IMR-90 (cell line): ENCODE measurements at regions not wholly inside any gene's neighbourhood (a gene's known extent, or its start where the extent isn't known, plus 50 kb on each side); places are given as distances from the start of the nearest gene placed in this dataset.

ENCODE experiments used
- ATAC-seq: fragments of 200-7000 bp; cut with Tn5 transposase; 2 replicates; pipeline ENCODE4 v1.9.1; 2020; ENCODE audit warnings: low read depth, mild to moderate bottlenecking, moderate library complexity
- BruUV-seq: library from RNA; stranded (reverse); fragments of 400-500 nt; replicated peaks from 2 replicates; lab custom pipeline; 2021; lab: Mats Ljungman, UMichigan
- CTCF ChIA-PET: fragments of 300-600 bp; formaldehyde crosslinking; extraction: SDS; loops from one replicate; lab custom pipeline; 2021; ENCODE audit warnings: antibody characterized with exemption; lab: Yijun Ruan, JAX
- POLR2A ChIA-PET: fragments of 300-600 bp; sonication (Branson Sonifier 250); formaldehyde crosslinking; loops from one replicate; lab custom pipeline; 2022; ENCODE audit warnings: antibody characterized with exemption; ENCODE audit not compliant: unreplicated experiment; lab: Charles Lee
- DNase-seq: peaks from one replicate; pipeline ENCODE4 v3.0.0; 2013
- H2AFZ ChIP-seq: replicated peaks from 2 replicates; pipeline ENCODE3; 2013; ENCODE audit warnings: low read length, mild to moderate bottlenecking; ENCODE audit not compliant: poor library complexity
- H2AK5ac ChIP-seq: 2 replicates; pipeline ENCODE4 v1.6.1; 2013; ENCODE audit warnings: low read depth, low read length, inconsistent platforms
- H2AK9ac ChIP-seq: replicated peaks from 2 replicates; pipeline ENCODE3; 2013; ENCODE audit warnings: mild to moderate bottlenecking, low read depth, low read length, moderate library complexity; ENCODE audit not compliant: poor library complexity
- H2BK120ac ChIP-seq: 2 replicates; pipeline ENCODE4 v1.6.1; 2013; ENCODE audit warnings: low read depth, low read length, inconsistent platforms
- H2BK15ac ChIP-seq: 3 replicates; pipeline ENCODE4 v1.6.1; 2013; ENCODE audit warnings: low read depth, low read length, inconsistent platforms
- H2BK20ac ChIP-seq: 2 replicates; pipeline ENCODE4 v1.6.1; 2013; ENCODE audit warnings: low read depth, mild to moderate bottlenecking, inconsistent platforms, low read length, moderate library complexity
- H2BK5ac ChIP-seq: 2 replicates; pipeline ENCODE4 v1.6.1; 2013; ENCODE audit warnings: mild to moderate bottlenecking, low read depth, low read length, inconsistent platforms; ENCODE audit not compliant: poor library complexity, severe bottlenecking
- H3K14ac ChIP-seq: replicated peaks from 2 replicates; pipeline ENCODE4 v1.6.1; 2013; ENCODE audit warnings: low read depth, low read length, inconsistent platforms
- H3K18ac ChIP-seq: 2 replicates; pipeline ENCODE4 v1.6.1; 2013; ENCODE audit warnings: low read depth, low read length, control low read depth
- H3K23ac ChIP-seq: 2 replicates; pipeline ENCODE4 v1.6.1; 2013; ENCODE audit warnings: low read depth, low read length, inconsistent platforms
- H3K27ac ChIP-seq: 2 replicates; pipeline ENCODE4 v1.5.1; 2013; ENCODE audit warnings: mild to moderate bottlenecking, control low read depth, low read length; ENCODE audit not compliant: insufficient read depth
- H3K27me3 ChIP-seq: 2 replicates; pipeline ENCODE4 v1.6.1; 2013; ENCODE audit warnings: low read length; ENCODE audit not compliant: control insufficient read depth, insufficient read depth
- H3K36me3 ChIP-seq: 2 replicates; pipeline ENCODE4 v1.6.1; 2013; ENCODE audit warnings: low read length, mixed read lengths; ENCODE audit not compliant: control insufficient read depth, insufficient read depth
- H3K4ac ChIP-seq: 2 replicates; pipeline ENCODE4 v1.6.1; 2013; ENCODE audit warnings: low read depth, low read length, inconsistent platforms
- H3K4me1 ChIP-seq: 2 replicates; pipeline ENCODE4 v1.6.1; 2013; ENCODE audit warnings: low read length, mixed read lengths; ENCODE audit not compliant: control insufficient read depth, insufficient read depth
- H3K4me2 ChIP-seq: 2 replicates; pipeline ENCODE4 v1.6.1; 2013; ENCODE audit warnings: low read depth, mild to moderate bottlenecking, control low read depth, low read length, moderate library complexity
- H3K4me3 ChIP-seq: 2 replicates; pipeline ENCODE4 v1.5.1; 2013; ENCODE audit warnings: low read depth, mild to moderate bottlenecking, control low read depth, low read length, moderate library complexity; ENCODE audit not compliant: insufficient read depth
- H3K56ac ChIP-seq: 2 replicates; pipeline ENCODE4 v1.6.1; 2013; ENCODE audit warnings: low read length, inconsistent platforms; ENCODE audit not compliant: insufficient read depth; ENCODE audit errors: extremely low read depth
- H3K79me1 ChIP-seq, 2 experiments: 2 replicates each; pipeline ENCODE4 v1.6.1; 2013; ENCODE audit warnings: low read length in 2 of 2, inconsistent platforms in 1 of 2, low read depth in 1 of 2
- H3K9ac ChIP-seq: 2 replicates; pipeline ENCODE4 v1.6.1; 2013; ENCODE audit warnings: low read depth, low read length, control low read depth
- H3K9me1 ChIP-seq: 2 replicates; pipeline ENCODE4 v1.6.1; 2013; ENCODE audit warnings: low read length, inconsistent platforms; ENCODE audit not compliant: insufficient read depth
- H3K9me3 ChIP-seq: 2 replicates; pipeline ENCODE4 v1.6.1; 2013; ENCODE audit warnings: low read length; ENCODE audit not compliant: control insufficient read depth, insufficient read depth
- H4K20me1 ChIP-seq: 2 replicates; pipeline ENCODE4 v1.6.1; 2013; ENCODE audit warnings: low read length, inconsistent platforms; ENCODE audit not compliant: insufficient read depth
- H4K5ac ChIP-seq: 2 replicates; pipeline ENCODE4 v1.6.1; 2013; ENCODE audit warnings: mild to moderate bottlenecking, low read depth, low read length, control low read depth
- H4K8ac ChIP-seq, 2 experiments: 2 replicates each; pipeline ENCODE4 v1.6.1; 2013; ENCODE audit warnings: low read depth in 2 of 2, low read length in 2 of 2, control low read depth in 1 of 2, inconsistent platforms in 1 of 2
- H4K91ac ChIP-seq: 2 replicates; pipeline ENCODE4 v1.6.1; 2013; ENCODE audit warnings: low read depth, low read length, inconsistent platforms; ENCODE audit not compliant: insufficient read depth
- ELK1 ChIP-seq: fragments of 150-350 bp; IDR thresholded peaks from 2 replicates; pipeline ENCODE4 v1.6.1; 2016; ENCODE audit warnings: low read depth, mild to moderate bottlenecking, low read length, moderate library complexity, borderline replicate concordance
- MXI1 ChIP-seq: IDR thresholded peaks from 2 replicates; pipeline ENCODE4 v1.6.1; 2012; ENCODE audit warnings: low read depth, mild to moderate bottlenecking, low read length, moderate library complexity, borderline replicate concordance
- RAD21 ChIP-seq: IDR thresholded peaks from 2 replicates; pipeline ENCODE4 v1.6.1; 2012; ENCODE audit warnings: low read length, improper control_type of control experiment
- SMC3 ChIP-seq: fragments of 150-350 bp; IDR thresholded peaks from 2 replicates; pipeline ENCODE4 v1.6.1; 2016; ENCODE audit warnings: low read depth, mild to moderate bottlenecking, antibody characterized with exemption, low read length, moderate library complexity
- WGBS, 2 experiments: methylation state at CpG; one replicate each; pipeline versions ENCODE4 v1.1.5 to v1.1.7; 2013; ENCODE audit warnings: missing lambda C conversion rate in 2 of 2; ENCODE audit not compliant: insufficient read length in 1 of 2; ENCODE audit errors: extremely low coverage in 2 of 2; 5-methylcytosine and 5-hydroxymethylcytosine counted together
- dilution Hi-C: fragments of 300-500 bp; cut with HindIII; formaldehyde crosslinking; loops from one replicate; pipeline ENCODE4 v1.14.3; 2018; ENCODE audit warnings: low sequenced_read_pairs; ENCODE audit not compliant: unreplicated experiment
- in situ Hi-C: fragments of 300-500 bp; cut with MboI; formaldehyde crosslinking; loops from 3 replicates; pipeline ENCODE4 v1.14.3; 2019; ENCODE audit warnings: low sequenced_read_pairs, inconsistent platforms, mixed read lengths
- intact Hi-C: fragments of 100-400 bp; cut with micrococcal nuclease; formaldehyde crosslinking; loops from 2 replicates; pipeline ENCODE4 v1.10.0; 2022

GRCh38 chr1:194437135-194437534, 1250.7 kb upstream of the B3GALT2 start:
- H3K9me3 ChIP-seq, result no peaks in the 10 kb centered on the region
- no peak for TF ChIP-seq MXI1
- TF ChIP-seq RAD21, result no peak
- TF ChIP-seq ELK1, result no peak
- no peak for TF ChIP-seq SMC3
- H3K4ac ChIP-seq, result no peak overlapping the region
- dilution Hi-C loops (no loop called here), in situ Hi-C loops (no loop called here), intact Hi-C loops (no loop called here)
- peak overlapping the region; percentile 51 for H2AFZ ChIP-seq
- no peak overlapping the region for H3K14ac ChIP-seq
- H3K27me3 ChIP-seq, result no peaks in the 10 kb centered on the region
- H3K27ac ChIP-seq, result no peak overlapping the region
- no peak overlapping the region for H4K5ac ChIP-seq
- no peak overlapping the region for H3K23ac ChIP-seq
- no TSS peak for BruUV-seq
- H2BK120ac ChIP-seq, result no peak overlapping the region
- H4K91ac ChIP-seq, result no peak overlapping the region
- 83% methylated on average over 1 of the region's 2 CpGs; no CpG with 5 or more reads in 1 of the 2 experiments for WGBS, 2 experiments
- H3K18ac ChIP-seq, result no peak overlapping the region
- H2AK5ac ChIP-seq, result no peak overlapping the region
- ChIA-PET POLR2A (no interaction called here), CTCF (no interaction called here)
- H3K56ac ChIP-seq, result no peak overlapping the region
- no peak overlapping the region for H3K4me2 ChIP-seq
- no peak overlapping the region for H2BK15ac ChIP-seq
- no peak overlapping the region for H4K8ac ChIP-seq
- H2AK9ac ChIP-seq, result no peak overlapping the region
- no peak overlapping the region for H2BK20ac ChIP-seq
- H2BK5ac ChIP-seq, result no peak overlapping the region
- H3K9me1 ChIP-seq, result no peaks in the 10 kb centered on the region
- DNase-seq (no peak), ATAC-seq (no peak)
- no peaks in the 10 kb centered on the region for H4K20me1 ChIP-seq
- H3K79me1 ChIP-seq, result no peaks in the 10 kb centered on the region
- no peaks in the 10 kb centered on the region for H3K4me1 ChIP-seq
- H3K9ac ChIP-seq, result no peak overlapping the region
- no peaks in the 10 kb centered on the region for H3K36me3 ChIP-seq
- no peak overlapping the region for H3K4me3 ChIP-seq
